ENCODE measurements at regions not wholly inside any gene's neighbourhood (a gene's known extent, or its start where the extent isn't known, plus 50 kb on each side); places are given as distances from the start of the nearest gene placed in this dataset.
A peak's percentile ranks its signal among the peaks of the same experiment; 100 is the strongest.

- TF ChIP-seq ZFP41 (CRISPR knock-in tag; IDR thresholded peaks at IDR 0.05; ENCODE audit: borderline replicate concordance) (no peak), ZNF839 (CRISPR knock-in tag; IDR thresholded peaks at IDR 0.05; ENCODE audit: borderline replicate concordance) (no peak), KDM5B (CRISPR knock-in tag; IDR thresholded peaks at IDR 0.05; ENCODE audit: borderline replicate concordance) (no peak), ZNF317 (CRISPR knock-in tag; IDR thresholded peaks at IDR 0.05) (0 out of 2 replicates have a peak, but pooled peaks have one; percentile 19), ZNF264 (CRISPR knock-in tag; IDR thresholded peaks at IDR 0.05) (no peak), MAZ (IDR thresholded peaks at IDR 0.05; ENCODE audit: borderline replicate concordance, low read depth, low read length) (no peak), MAZ (CRISPR knock-in tag; IDR thresholded peaks at IDR 0.05; ENCODE audit: low read depth) (no peak), DNMT3B (CRISPR knock-in tag; conservative IDR thresholded peaks at IDR 0.05) (no peak), ZNF101 (CRISPR knock-in tag; IDR thresholded peaks at IDR 0.05; ENCODE audit: borderline replicate concordance, low read depth) (no peak)
- TF ChIP-seq, protein P1, sequence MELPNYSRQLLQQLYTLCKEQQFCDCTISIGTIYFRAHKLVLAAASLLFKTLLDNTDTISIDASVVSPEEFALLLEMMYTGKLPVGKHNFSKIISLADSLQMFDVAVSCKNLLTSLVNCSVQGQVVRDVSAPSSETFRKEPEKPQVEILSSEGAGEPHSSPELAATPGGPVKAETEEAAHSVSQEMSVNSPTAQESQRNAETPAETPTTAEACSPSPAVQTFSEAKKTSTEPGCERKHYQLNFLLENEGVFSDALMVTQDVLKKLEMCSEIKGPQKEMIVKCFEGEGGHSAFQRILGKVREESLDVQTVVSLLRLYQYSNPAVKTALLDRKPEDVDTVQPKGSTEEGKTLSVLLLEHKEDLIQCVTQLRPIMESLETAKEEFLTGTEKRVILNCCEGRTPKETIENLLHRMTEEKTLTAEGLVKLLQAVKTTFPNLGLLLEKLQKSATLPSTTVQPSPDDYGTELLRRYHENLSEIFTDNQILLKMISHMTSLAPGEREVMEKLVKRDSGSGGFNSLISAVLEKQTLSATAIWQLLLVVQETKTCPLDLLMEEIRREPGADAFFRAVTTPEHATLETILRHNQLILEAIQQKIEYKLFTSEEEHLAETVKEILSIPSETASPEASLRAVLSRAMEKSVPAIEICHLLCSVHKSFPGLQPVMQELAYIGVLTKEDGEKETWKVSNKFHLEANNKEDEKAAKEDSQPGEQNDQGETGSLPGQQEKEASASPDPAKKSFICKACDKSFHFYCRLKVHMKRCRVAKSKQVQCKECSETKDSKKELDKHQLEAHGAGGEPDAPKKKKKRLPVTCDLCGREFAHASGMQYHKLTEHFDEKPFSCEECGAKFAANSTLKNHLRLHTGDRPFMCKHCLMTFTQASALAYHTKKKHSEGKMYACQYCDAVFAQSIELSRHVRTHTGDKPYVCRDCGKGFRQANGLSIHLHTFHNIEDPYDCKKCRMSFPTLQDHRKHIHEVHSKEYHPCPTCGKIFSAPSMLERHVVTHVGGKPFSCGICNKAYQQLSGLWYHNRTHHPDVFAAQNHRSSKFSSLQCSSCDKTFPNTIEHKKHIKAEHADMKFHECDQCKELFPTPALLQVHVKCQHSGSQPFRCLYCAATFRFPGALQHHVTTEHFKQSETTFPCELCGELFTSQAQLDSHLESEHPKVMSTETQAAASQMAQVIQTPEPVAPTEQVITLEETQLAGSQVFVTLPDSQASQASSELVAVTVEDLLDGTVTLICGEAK (IDR thresholded peaks at IDR 0.05) = no peak
- TF ChIP-seq, protein P1 (CRISPR knock-in tag; IDR thresholded peaks at IDR 0.05) = no peak
- TF ChIP-seq, protein P2, sequence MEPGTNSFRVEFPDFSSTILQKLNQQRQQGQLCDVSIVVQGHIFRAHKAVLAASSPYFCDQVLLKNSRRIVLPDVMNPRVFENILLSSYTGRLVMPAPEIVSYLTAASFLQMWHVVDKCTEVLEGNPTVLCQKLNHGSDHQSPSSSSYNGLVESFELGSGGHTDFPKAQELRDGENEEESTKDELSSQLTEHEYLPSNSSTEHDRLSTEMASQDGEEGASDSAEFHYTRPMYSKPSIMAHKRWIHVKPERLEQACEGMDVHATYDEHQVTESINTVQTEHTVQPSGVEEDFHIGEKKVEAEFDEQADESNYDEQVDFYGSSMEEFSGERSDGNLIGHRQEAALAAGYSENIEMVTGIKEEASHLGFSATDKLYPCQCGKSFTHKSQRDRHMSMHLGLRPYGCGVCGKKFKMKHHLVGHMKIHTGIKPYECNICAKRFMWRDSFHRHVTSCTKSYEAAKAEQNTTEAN (CRISPR knock-in tag; conservative IDR thresholded peaks at IDR 0.05) = no peak
- TF ChIP-seq, protein P3, sequence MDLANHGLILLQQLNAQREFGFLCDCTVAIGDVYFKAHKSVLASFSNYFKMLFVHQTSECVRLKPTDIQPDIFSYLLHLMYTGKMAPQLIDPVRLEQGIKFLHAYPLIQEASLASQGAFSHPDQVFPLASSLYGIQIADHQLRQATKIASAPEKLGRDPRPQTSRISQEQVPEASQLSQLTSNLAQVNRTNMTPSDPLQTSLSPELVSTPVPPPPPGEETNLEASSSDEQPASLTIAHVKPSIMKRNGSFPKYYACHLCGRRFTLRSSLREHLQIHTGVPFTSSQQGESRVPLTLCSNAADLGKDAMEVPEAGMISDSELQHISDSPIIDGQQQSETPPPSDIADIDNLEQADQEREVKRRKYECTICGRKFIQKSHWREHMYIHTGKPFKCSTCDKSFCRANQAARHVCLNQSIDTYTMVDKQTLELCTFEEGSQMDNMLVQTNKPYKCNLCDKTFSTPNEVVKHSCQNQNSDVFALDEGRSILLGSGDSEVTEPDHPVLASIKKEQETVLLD (CRISPR knock-in tag; IDR thresholded peaks at IDR 0.05; ENCODE audit: low read depth) = no peak
- TF ChIP-seq, protein P4, sequence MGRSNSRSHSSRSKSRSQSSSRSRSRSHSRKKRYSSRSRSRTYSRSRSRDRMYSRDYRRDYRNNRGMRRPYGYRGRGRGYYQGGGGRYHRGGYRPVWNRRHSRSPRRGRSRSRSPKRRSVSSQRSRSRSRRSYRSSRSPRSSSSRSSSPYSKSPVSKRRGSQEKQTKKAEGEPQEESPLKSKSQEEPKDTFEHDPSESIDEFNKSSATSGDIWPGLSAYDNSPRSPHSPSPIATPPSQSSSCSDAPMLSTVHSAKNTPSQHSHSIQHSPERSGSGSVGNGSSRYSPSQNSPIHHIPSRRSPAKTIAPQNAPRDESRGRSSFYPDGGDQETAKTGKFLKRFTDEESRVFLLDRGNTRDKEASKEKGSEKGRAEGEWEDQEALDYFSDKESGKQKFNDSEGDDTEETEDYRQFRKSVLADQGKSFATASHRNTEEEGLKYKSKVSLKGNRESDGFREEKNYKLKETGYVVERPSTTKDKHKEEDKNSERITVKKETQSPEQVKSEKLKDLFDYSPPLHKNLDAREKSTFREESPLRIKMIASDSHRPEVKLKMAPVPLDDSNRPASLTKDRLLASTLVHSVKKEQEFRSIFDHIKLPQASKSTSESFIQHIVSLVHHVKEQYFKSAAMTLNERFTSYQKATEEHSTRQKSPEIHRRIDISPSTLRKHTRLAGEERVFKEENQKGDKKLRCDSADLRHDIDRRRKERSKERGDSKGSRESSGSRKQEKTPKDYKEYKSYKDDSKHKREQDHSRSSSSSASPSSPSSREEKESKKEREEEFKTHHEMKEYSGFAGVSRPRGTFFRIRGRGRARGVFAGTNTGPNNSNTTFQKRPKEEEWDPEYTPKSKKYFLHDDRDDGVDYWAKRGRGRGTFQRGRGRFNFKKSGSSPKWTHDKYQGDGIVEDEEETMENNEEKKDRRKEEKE (IDR thresholded peaks at IDR 0.05) = no peak
Observed at GRCh38 chr12:107492393-107493134, 193.0 kb upstream of the PWP1 start (continued).
